ENCODE measurements at regions not wholly inside any gene's neighbourhood (a gene's known extent, or its start where the extent isn't known, plus 50 kb on each side); places are given as distances from the start of the nearest gene placed in this dataset.

- peak; percentile 0 for DNase-seq (ENCODE audit: extremely low read depth, low read depth)
- no peak for TF ChIP-seq CTCF (IDR thresholded peaks at IDR 0.05; ENCODE audit: low read depth, low read length)
Observed at GRCh38 chr6:100171533-100172321, 177.7 kb upstream of the MCHR2 start.

DNA sequence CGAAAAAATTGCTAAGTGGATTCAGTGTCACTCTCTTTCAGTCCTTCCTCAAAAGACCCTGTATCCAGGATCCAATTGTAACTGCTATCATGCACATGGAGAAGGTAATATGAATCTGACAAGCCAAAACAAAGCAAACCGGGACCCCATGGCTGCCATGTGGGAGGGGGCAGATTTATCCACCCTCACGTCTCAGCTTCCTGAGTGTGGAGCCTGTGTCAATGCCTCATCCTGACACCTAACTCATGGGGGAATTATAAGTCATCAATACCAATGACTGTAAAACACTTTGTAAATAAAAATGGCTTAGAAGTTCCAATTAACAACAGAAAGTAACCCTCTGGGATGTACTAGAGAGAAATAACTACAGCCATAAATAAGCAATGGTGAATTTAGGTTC is 174.1 kb upstream of the MCHR2 start:
- TF ChIP-seq CTCF (IDR thresholded peaks at IDR 0.05; ENCODE audit: low read depth, low read length) = no peak
- no peak for DNase-seq (ENCODE audit: extremely low read depth, low read depth)

DNA sequence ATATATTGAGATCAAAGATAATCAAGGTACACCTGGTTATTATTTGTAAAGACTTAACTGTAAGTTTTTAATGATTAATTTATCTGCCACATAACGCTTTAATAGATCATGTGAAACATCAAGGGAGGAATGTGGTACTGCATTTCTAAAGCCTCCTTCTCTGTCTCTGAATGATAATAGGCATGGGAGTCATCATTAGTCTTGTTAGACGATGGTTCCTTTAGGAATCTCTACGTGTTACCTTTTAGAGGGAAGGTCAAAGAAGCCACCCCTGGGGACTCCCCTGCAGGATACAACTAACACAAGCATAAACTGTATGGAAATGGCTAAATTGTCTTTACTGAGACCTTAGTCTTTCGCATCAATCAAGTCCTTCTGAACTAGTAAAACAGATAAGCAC is 173.6 kb upstream of the MCHR2 start:
- DNase-seq (ENCODE audit: extremely low read depth, low read depth) = no peak
- no peak for TF ChIP-seq CTCF (IDR thresholded peaks at IDR 0.05; ENCODE audit: low read depth, low read length)

- no peak for TF ChIP-seq CTCF (IDR thresholded peaks at IDR 0.05; ENCODE audit: low read depth, low read length)
- DNase-seq (ENCODE audit: extremely low read depth, low read depth) = no peak
Observed at GRCh38 chr6:100166956-100167355, 172.9 kb upstream of the MCHR2 start.

DNA sequence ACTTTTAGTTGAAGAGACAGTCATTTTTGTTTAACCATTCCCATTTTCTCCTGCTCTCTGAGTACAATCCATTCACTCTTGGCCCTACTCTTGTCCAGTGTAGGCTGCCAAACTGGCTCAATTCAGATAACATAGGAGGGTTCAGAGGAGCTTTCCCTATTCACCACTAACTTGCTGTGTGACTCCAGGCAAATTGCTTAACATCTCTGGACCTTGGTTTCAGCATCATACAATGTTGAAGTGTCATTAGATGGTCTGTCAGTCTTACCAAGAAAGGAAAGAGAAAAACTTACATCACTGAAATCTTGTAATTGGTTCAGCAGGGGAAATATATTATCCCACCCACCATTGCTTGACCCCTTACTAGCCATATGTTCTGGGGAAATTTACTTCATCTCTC is 171.4 kb upstream of the MCHR2 start:
- TF ChIP-seq CTCF (IDR thresholded peaks at IDR 0.05; ENCODE audit: low read depth, low read length) = no peak
- DNase-seq (ENCODE audit: extremely low read depth, low read depth) = no peak

DNA sequence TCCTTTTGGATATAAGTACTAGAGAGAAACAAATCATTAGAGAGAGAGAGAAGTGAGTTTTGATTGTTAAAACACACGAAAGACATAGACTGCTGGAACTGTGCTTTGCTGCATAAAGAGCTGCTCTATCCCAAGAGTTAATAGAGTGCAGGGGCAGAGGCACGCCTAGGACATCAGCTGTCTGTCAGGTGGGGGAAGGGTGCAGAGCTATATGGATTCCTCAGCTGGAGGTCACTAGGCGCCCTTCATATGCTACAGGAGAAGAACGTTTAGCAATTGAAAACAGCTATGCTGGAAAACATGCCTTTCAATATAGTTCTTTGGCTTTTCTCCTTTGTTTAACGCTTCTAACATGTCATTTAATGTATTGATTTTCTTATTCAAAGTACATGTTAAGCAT is 169.0 kb upstream of the MCHR2 start:
- no peak for TF ChIP-seq CTCF (IDR thresholded peaks at IDR 0.05; ENCODE audit: low read depth, low read length)

DNA sequence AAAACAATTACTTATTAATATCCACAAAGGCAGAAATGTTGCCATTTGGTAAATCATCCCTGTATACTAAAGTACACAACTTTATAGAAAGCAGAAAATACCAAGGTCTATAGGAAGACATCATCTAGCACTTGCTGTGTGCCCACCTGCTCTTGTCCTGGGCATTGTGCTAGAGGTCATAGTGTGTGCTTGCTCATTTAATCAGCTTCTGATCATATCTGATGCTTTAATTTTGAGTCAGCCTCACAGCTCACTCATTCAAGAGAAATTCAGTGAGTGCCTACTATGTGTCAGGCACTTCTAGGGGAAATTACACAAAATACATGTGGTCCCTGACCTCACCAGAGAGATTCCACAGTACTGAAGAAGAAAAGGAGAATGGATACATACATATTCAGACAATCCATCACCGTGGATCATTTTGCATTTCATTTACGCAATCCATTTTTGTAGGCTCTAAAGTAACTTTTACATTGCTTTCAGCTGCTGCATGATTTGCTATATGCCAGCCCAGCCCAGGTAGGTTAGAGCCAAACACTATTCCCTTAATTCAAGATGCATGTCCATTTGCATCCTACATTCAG is 167.9 kb upstream of the MCHR2 start:
- TF ChIP-seq CTCF (IDR thresholded peaks at IDR 0.05; ENCODE audit: low read depth, low read length) = no peak
- no peak for DNase-seq (ENCODE audit: extremely low read depth, low read depth)

More for the DNA sequence above, 169.0 kb upstream of the MCHR2 start:
- no peak for DNase-seq (ENCODE audit: extremely low read depth, low read depth)

Measured in AG09319 (cell line).